Lung (tissue), 11 donors: ENCODE measurements at regions not wholly inside any gene's neighbourhood (a gene's known extent, or its start where the extent isn't known, plus 50 kb on each side); places are given as distances from the start of the nearest gene placed in this dataset.

Source experiments
- ATAC-seq: fragments of 200-7000 bp; cut with Tn5 transposase; one replicate; pipeline ENCODE4 v1.9.1; 2020; ENCODE audit warnings: moderate number of reproducible peaks; ENCODE audit not compliant: insufficient read depth, low FRiP score
- DNase-seq, 3 donors: peaks; one replicate each; pipeline ENCODE4 v3.0.0-alpha.2; 2013 to 2017
- H3K27ac ChIP-seq, 2 donors: one replicate each; pipeline ENCODE4 v1.5.1; 2013; ENCODE audit warnings: mild to moderate bottlenecking in 2 of 2, moderate library complexity in 2 of 2, control low read depth in 1 of 2, inconsistent platforms in 1 of 2, low read depth in 1 of 2, low read length in 1 of 2
- H3K27me3 ChIP-seq, 3 donors: one replicate each; pipeline ENCODE4 v1.5.1; 2013; ENCODE audit warnings: low read length in 2 of 3; ENCODE audit not compliant: control insufficient read depth in 3 of 3, insufficient read depth in 3 of 3
- H3K36me3 ChIP-seq, 4 donors: one replicate each; pipeline ENCODE4 v1.5.1; 2013; ENCODE audit warnings: low read length in 4 of 4, mild to moderate bottlenecking in 1 of 4, moderate library complexity in 1 of 4; ENCODE audit not compliant: control insufficient read depth in 4 of 4, insufficient read depth in 4 of 4
- H3K4me1 ChIP-seq, 5 donors: one replicate each; pipeline ENCODE4 v1.5.1; 2013; ENCODE audit warnings: low read length in 5 of 5, mild to moderate bottlenecking in 2 of 5, moderate library complexity in 1 of 5; ENCODE audit not compliant: control insufficient read depth in 5 of 5, insufficient read depth in 5 of 5
- H3K4me3 ChIP-seq: one replicate; pipeline ENCODE4 v1.5.1; 2013; ENCODE audit warnings: mild to moderate bottlenecking, control low read depth, moderate library complexity
- H3K9ac ChIP-seq, 2 donors: one replicate each; pipeline ENCODE4 v1.5.1; 2013; ENCODE audit warnings: low read length in 2 of 2, control low read depth in 1 of 2; ENCODE audit not compliant: insufficient read depth in 1 of 2
- H3K9me3 ChIP-seq, 4 donors: one replicate each; pipeline ENCODE4 v1.5.1; 2013; ENCODE audit warnings: low read length in 3 of 4, mild to moderate bottlenecking in 1 of 4, moderate library complexity in 1 of 4; ENCODE audit not compliant: control insufficient read depth in 4 of 4, insufficient read depth in 3 of 4
- CTCF ChIP-seq: IDR thresholded peaks from 2 replicates; pipeline ENCODE4 v1.5.1; 2012; ENCODE audit warnings: mild to moderate bottlenecking; ENCODE audit errors: control extremely low read depth, extremely low read depth
- WGBS, 2 donors: extraction: QIAGEN DNeasy Blood & Tissue Kit; methylation state at CpG; one replicate each; pipeline ENCODE4 v1.1.7; 2013; 5-methylcytosine and 5-hydroxymethylcytosine counted together
- donor health status: control.
- donor health status: control.
- donor health status: Bipolar disorder and iron deficiency.
- donor health status: healthy.
- donor health status: DM: yes; HTN: yes; CAD: no.

DNA sequence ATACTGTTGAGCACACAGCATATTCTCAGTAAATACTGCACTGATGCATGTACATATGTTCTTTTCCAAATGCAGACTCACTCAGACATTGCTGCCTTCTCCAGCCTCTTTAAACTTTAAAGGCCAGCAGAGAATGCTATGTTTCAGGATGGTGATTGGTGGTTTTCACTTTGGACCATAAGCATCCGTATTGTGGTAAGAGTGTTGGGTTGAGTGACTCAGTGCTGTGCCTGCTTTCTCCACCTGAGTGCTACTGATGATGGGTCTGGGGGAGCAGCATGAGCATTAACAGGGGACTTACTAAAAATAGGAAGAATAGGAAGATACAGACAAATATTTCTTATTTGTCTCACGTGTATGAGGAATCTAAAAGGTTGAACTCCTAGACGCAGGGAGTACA lies 56.3 kb upstream of the ZNF92 start:
- H3K4me3 ChIP-seq, result no peak overlapping the region
- no peaks in the 10 kb centered on the region for H3K9me3 ChIP-seq
- no peaks in the 10 kb centered on the region for H3K4me1 ChIP-seq
- no peak overlapping the region for H3K9ac ChIP-seq
- TF ChIP-seq CTCF, result no peak
- 88 to 93% methylated on average over 3 of the region's 3 CpGs for WGBS, 2 donors
- no peak overlapping the region for H3K27ac ChIP-seq
- no peak for ATAC-seq
- DNase-seq, result no peak
- no peaks in the 10 kb centered on the region for H3K27me3 ChIP-seq
- no peaks in the 10 kb centered on the region for H3K36me3 ChIP-seq

GRCh38 chr7:65310761-65311160 lies 62.9 kb upstream of the ZNF92 start:
- H3K9me3 ChIP-seq, result no peaks in the 10 kb centered on the region
- H3K4me1 ChIP-seq, result peaks cover 0 to 2% (median 0%) of the 10 kb centered on the region in 5 donors
- WGBS, 2 donors, result 84 to 88% methylated on average over 6 of the region's 6 CpGs
- DNase-seq (no peak), ATAC-seq (no peak)
- H3K27ac ChIP-seq, result no peak overlapping the region
- no peaks in the 10 kb centered on the region for H3K27me3 ChIP-seq
- H3K9ac ChIP-seq, result no peak overlapping the region
- H3K36me3 ChIP-seq, result no peaks in the 10 kb centered on the region
- H3K4me3 ChIP-seq, result no peak overlapping the region
- no peak for TF ChIP-seq CTCF

DNA sequence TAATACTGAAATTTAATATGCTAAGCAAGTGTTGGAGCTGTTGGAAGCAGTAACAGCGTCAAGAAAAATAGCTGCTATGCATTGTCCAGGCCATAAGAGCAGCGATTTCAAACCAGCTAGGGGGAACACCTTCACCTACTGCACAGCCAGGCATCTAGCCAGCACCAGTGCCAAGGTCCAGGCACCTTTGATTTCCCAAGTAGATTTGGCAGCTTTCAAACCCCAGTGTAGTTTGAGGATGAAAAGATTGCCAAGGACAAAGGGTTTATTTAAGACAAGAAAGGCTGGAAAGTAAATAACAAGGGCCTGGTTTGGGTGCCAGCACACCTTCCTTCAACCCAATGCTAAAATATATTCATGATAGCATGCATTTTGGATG lies 65.4 kb upstream of the ZNF92 start:
- no peaks in the 10 kb centered on the region for H3K27me3 ChIP-seq
- TF ChIP-seq CTCF, result no peak
- H3K4me1 ChIP-seq, result peaks cover 0 to 2% (median 0%) of the 10 kb centered on the region in 5 donors
- no peak overlapping the region for H3K4me3 ChIP-seq
- ATAC-seq (no peak), DNase-seq (no peak)
- no peak overlapping the region for H3K9ac ChIP-seq
- no peaks in the 10 kb centered on the region for H3K9me3 ChIP-seq
- no peaks in the 10 kb centered on the region for H3K36me3 ChIP-seq
- no peak overlapping the region for H3K27ac ChIP-seq
- 75 to 93% methylated on average over 2 of the region's 2 CpGs for WGBS, 2 donors

GRCh38 chr7:65307651-65308299 lies 65.9 kb upstream of the ZNF92 start:
- 47 to 49% methylated on average over 8 of the region's 8 CpGs for WGBS, 2 donors
- DNase-seq, result peak; percentile 70 to 84 (median 78)
- H3K27ac ChIP-seq, result peak overlapping the region in 1 of 2 donors; percentile 33
- no peaks in the 10 kb centered on the region for H3K9me3 ChIP-seq
- no peaks in the 10 kb centered on the region for H3K36me3 ChIP-seq
- H3K4me3 ChIP-seq, result no peak overlapping the region
- peak; percentile 75 for TF ChIP-seq CTCF
- no peaks in the 10 kb centered on the region for H3K27me3 ChIP-seq
- H3K9ac ChIP-seq, result no peak overlapping the region
- ATAC-seq, result peak; percentile 79
- peaks cover 0 to 2% (median 0%) of the 10 kb centered on the region in 5 donors for H3K4me1 ChIP-seq
